IMR-90 (cell line): ENCODE measurements at regions not wholly inside any gene's neighbourhood (a gene's known extent, or its start where the extent isn't known, plus 50 kb on each side); places are given as distances from the start of the nearest gene placed in this dataset. TPM values are rescaled to one million over a fixed set of nuclear protein-coding genes. Genes with fewer than 3 reads are reported as not detected.

Source experiments
- CEBPB ChIP-seq: IDR thresholded peaks from 2 replicates; pipeline ENCODE4 v1.6.1; 2012; ENCODE audit warnings: low read depth, low read length, improper control_type of control experiment
- CHD1 ChIP-seq: IDR thresholded peaks from 2 replicates; pipeline ENCODE4 v1.6.1; 2012; ENCODE audit warnings: low read depth, low read length, improper control_type of control experiment
- MAZ ChIP-seq: IDR thresholded peaks from 2 replicates; pipeline ENCODE4 v1.6.1; 2012; ENCODE audit warnings: low read depth, mild to moderate bottlenecking, low read length, improper control_type of control experiment, moderate library complexity, borderline replicate concordance
- POLR2A ChIP-seq: IDR thresholded peaks from 2 replicates; pipeline ENCODE4 v1.6.1; 2012; ENCODE audit warnings: mild to moderate bottlenecking, low read depth, low read length
- microRNA-seq, 2 experiments: library from miRNA; stranded (forward) in 1 of 2; unstranded in 1 of 2; fragments of 10-50 nt in 1 of 2; fragments of <30 nt in 1 of 2; gene quantifications in 1 of 2; microRNA quantifications in 1 of 2; one replicate each; pipeline versions ENCODE3 to v1.1.0; 2013 to 2020; ENCODE audit not compliant: insufficient read depth in 1 of 2, insufficient read length in 1 of 2, unreplicated experiment in 1 of 2
- small RNA-seq, 5 experiments: library from RNA; depleted of rRNA; stranded (forward); fragments of <200 nt; gene quantifications; one replicate each; pipeline ENCODE3, GENCODE V24; 2012

DNA sequence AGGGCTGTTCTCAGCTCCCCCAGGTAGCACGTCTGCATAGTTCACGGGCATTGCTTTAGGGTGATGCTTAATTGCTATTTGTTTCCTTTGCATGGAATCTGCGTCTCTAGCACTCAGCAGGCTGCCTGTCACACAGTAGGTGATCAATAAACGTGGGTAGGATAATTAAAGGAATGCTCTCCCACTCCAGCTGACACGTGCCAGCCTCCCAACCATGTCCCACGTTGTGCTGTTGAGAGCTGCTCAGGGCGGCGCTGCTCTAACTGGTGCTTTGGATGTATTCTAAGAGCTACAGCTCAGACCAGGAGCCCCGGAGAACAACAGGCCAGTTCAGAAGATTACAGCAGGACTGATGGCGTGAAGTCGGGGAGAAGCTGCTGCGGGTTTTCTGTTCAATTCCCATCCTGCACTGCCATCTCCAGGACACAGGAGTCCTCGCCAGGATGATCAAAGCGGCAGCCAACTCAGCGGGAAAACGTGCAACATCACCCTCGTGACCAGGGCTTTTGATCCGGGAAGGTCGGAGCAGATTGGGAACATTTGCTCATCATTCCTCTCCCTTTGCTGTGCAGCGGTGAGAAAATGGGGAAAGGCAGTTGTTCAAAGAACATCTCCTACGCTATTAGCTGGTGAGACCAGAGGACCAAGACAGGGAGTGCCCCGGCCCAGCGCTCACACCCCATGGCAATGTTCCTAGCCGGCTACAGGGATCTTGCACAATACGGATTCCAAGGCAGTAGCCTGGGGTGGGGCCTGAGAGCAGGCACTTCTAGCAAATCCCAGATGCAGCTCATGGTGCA is 50.5 kb upstream of the FOXK1 start (continued):
- TF ChIP-seq MAZ, result peak; percentile 53; the same call in 1 of the 2 replicates
- no peak for TF ChIP-seq CHD1
- TF ChIP-seq POLR2A, result no peak
- peak; percentile 99 for TF ChIP-seq CEBPB

Small RNA genes lying in the stretch of these regions (microRNA-seq; reads per million reads assigned to microRNA genes)
- not detected for gene CYP3A54P (ENCODE audit: insufficient read depth, insufficient read length)

Small RNA genes lying in the stretch of these regions (small RNA-seq; reads per million reads assigned to genes)
- 0 reads per million in 5 experiments for gene CYP3A54P
